ENCODE measurements at regions not wholly inside any gene's neighbourhood (a gene's known extent, or its start where the extent isn't known, plus 50 kb on each side); places are given as distances from the start of the nearest gene placed in this dataset.

GRCh38 chr2:198587240-198587639 is 782.8 kb downstream of the PLCL1 start:
- no peak for TF ChIP-seq CTCF (IDR thresholded peaks at IDR 0.05)
- no peaks in the 10 kb centered on the region for H3K36me3 Mint-ChIP-seq (ENCODE audit: low read depth)
- H3K9me3 Mint-ChIP-seq (ENCODE audit: low read depth), result no peaks in the 10 kb centered on the region
- H3K4me1 Mint-ChIP-seq (ENCODE audit: low read depth), result no peaks in the 10 kb centered on the region
- H3K4me3 Mint-ChIP-seq (ENCODE audit: unreplicated experiment), result no peak overlapping the region
- H3K27me3 Mint-ChIP-seq (ENCODE audit: low read depth), result peaks cover 7% of the 10 kb centered on the region
- no peak for DNase-seq (ENCODE audit: low spot score)
- H3K27ac Mint-ChIP-seq (ENCODE audit: unreplicated experiment), result no peak overlapping the region

- Mint-ChIP-seq H3K4me1 (ENCODE audit: low read depth) (no peaks in the 10 kb centered on the region), H3K27me3 (ENCODE audit: low read depth) (no peaks in the 10 kb centered on the region), H3K36me3 (ENCODE audit: low read depth) (no peaks in the 10 kb centered on the region), H3K27ac (ENCODE audit: unreplicated experiment) (no peak overlapping the region), H3K4me3 (ENCODE audit: unreplicated experiment) (no peak overlapping the region), H3K9me3 (ENCODE audit: low read depth) (peaks cover 3% of the 10 kb centered on the region)
- no peak for DNase-seq (ENCODE audit: low spot score)
- no peak for TF ChIP-seq CTCF (IDR thresholded peaks at IDR 0.05)
Observed at GRCh38 chr2:198571393-198571792, 767.0 kb downstream of the PLCL1 start.

- TF ChIP-seq CTCF (IDR thresholded peaks at IDR 0.05), result no peak
- no peak overlapping the region for H3K27ac Mint-ChIP-seq (ENCODE audit: unreplicated experiment)
- no peaks in the 10 kb centered on the region for H3K36me3 Mint-ChIP-seq (ENCODE audit: low read depth)
- H3K4me1 Mint-ChIP-seq (ENCODE audit: low read depth), result no peaks in the 10 kb centered on the region
- H3K27me3 Mint-ChIP-seq (ENCODE audit: low read depth), result no peaks in the 10 kb centered on the region
- DNase-seq (ENCODE audit: low spot score), result no peak
- H3K4me3 Mint-ChIP-seq (ENCODE audit: unreplicated experiment), result no peak overlapping the region
- H3K9me3 Mint-ChIP-seq (ENCODE audit: low read depth), result peaks cover 32% of the 10 kb centered on the region
Observed at GRCh38 chr2:198558176-198558575, 753.8 kb downstream of the PLCL1 start.

- H3K27me3 Mint-ChIP-seq (ENCODE audit: low read depth), result peaks cover 2% of the 10 kb centered on the region
- H3K27ac Mint-ChIP-seq (ENCODE audit: unreplicated experiment), result no peak overlapping the region
- no peaks in the 10 kb centered on the region for H3K4me1 Mint-ChIP-seq (ENCODE audit: low read depth)
- no peak for DNase-seq (ENCODE audit: low spot score)
- no peaks in the 10 kb centered on the region for H3K36me3 Mint-ChIP-seq (ENCODE audit: low read depth)
- no peak for TF ChIP-seq CTCF (IDR thresholded peaks at IDR 0.05)
- H3K4me3 Mint-ChIP-seq (ENCODE audit: unreplicated experiment), result no peak overlapping the region
- H3K9me3 Mint-ChIP-seq (ENCODE audit: low read depth), result no peaks in the 10 kb centered on the region
Observed at GRCh38 chr2:198546122-198546521, 741.7 kb downstream of the PLCL1 start.

- Mint-ChIP-seq H3K9me3 (ENCODE audit: low read depth) (peaks cover 3% of the 10 kb centered on the region), H3K4me3 (ENCODE audit: unreplicated experiment) (no peak overlapping the region), H3K27ac (ENCODE audit: unreplicated experiment) (no peak overlapping the region), H3K4me1 (ENCODE audit: low read depth) (no peaks in the 10 kb centered on the region), H3K27me3 (ENCODE audit: low read depth) (peaks cover 2% of the 10 kb centered on the region), H3K36me3 (ENCODE audit: low read depth) (no peaks in the 10 kb centered on the region)
- TF ChIP-seq CTCF (IDR thresholded peaks at IDR 0.05), result no peak
- no peak for DNase-seq (ENCODE audit: low spot score)
Observed at GRCh38 chr2:198545411-198545810, 741.0 kb downstream of the PLCL1 start.

Data from chondrocyte (in vitro differentiated cells).